Amygdala (tissue), 56 donors: ENCODE measurements at regions not wholly inside any gene's neighbourhood (a gene's known extent, or its start where the extent isn't known, plus 50 kb on each side); places are given as distances from the start of the nearest gene placed in this dataset.

Source experiments
- DNase-seq, 56 donors: peaks; one replicate each; lab custom pipeline; 2025; lab: John Stamatoyannopoulos, UW

DNA sequence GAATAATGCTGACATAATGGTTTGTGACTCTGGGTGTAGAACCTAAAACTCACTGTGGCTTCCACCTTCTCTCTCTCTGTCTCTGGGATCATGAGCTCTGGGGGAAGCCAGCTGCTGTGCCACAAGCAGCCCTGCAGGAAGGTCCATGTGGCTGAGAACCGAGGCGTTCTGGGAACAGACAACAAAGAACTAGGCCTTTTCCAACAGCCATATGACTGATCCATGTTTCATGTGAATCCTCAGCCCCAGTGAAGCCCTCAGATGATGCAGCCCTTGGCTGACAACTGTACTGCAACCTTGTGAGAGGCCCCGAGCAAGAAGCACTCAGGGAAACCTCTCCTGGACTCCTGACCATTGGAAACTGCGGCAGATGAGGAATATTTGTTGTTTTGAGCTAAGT is 56.6 kb downstream of the HLA-G start:
- no peak for DNase-seq

DNA sequence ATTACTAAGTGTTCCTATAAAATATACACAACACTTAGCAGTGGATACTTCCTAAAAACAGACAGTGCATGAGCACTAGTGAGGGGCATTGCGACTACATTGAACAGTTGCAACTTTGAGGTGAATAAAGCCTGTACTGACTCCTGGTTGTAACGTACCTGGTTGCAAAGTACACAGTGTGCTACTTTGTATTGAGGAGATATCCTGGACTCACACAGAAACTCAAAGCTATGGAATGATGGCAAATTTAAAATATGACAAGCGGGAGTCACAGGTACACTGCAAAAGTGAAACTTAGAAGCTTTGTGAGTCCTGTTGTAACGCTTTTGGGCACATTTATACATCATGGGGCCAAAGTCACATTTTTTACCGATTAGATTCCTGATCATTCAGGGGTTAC is 55.6 kb upstream of the HLA-A start:
- DNase-seq: no peak

DNA sequence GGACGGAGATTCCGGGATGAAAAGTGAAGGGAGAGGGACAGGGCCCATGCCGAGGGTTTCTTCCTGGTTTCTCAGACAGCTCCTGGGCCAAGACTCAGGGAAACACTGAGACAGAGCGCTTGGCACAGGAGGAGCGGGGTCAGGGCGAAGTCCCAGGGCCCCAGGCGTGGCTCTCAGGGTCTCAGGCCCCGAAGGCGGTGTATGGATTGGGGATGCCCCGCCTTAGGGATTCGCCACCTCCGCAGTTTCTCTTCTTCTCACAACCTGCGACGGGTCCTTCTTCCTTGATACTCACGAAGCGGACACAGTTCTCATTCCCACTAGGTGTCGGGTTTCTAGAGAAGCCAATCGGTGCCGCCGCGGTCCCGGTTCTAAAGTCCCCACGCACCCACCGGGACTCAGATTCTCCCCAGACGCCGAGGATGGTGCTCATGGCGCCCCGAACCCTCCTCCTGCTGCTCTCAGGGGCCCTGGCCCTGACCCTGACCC is 55.0 kb upstream of the HLA-A start:
- DNase-seq: peak in 12 of 56 donors; percentile 9 to 52 (median 23)

DNA sequence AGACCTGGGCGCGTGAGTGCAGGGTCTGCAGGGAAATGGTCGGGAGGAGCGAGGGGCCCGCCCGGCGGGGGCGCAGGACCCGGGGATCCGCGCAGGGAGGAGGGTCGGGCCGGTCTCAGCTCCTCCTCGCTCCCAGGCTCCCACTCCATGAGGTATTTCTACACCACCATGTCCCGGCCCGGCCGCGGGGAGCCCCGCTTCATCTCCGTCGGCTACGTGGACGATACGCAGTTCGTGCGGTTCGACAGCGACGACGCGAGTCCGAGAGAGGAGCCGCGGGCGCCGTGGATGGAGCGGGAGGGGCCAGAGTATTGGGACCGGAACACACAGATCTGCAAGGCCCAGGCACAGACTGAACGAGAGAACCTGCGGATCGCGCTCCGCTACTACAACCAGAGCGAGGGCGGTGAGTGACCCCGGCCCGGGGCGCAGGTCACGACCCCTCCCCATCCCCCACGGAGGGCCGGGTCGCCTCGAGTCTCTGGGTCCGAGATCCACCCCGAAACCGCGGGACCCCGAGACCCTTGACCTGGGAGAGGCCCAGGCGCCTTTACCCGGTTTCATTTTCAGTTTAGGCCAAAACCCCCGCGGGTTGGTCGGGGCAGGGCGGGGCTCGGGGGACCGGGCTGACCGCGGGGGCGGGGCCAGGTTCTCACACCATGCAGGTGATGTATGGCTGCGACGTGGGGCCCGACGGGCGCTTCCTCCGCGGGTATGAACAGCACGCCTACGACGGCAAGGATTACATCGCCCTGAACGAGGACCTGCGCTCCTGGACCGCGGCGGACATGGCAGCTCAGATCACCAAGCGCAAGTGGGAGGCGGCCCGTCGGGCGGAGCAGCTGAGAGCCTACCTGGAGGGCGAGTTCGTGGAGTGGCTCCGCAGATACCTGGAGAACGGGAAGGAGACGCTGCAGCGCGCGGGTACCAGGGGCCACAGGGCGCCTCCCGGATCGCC is 54.2 kb upstream of the HLA-A start:
- peak in 34 of 56 donors; percentile 1 to 75 (median 30) for DNase-seq
